NT2/D1 (cell line): ENCODE measurements at regions not wholly inside any gene's neighbourhood (a gene's known extent, or its start where the extent isn't known, plus 50 kb on each side); places are given as distances from the start of the nearest gene placed in this dataset.

Experiments
- YY1 ChIP-seq: IDR thresholded peaks from 2 replicates; pipeline ENCODE4 v1.6.1; 2011; ENCODE audit not compliant: insufficient read length, insufficient read depth
- ZNF274 ChIP-seq: IDR thresholded peaks from 2 replicates; pipeline ENCODE4 v1.6.1; 2011; ENCODE audit warnings: mild to moderate bottlenecking, low read depth, low read length

DNA sequence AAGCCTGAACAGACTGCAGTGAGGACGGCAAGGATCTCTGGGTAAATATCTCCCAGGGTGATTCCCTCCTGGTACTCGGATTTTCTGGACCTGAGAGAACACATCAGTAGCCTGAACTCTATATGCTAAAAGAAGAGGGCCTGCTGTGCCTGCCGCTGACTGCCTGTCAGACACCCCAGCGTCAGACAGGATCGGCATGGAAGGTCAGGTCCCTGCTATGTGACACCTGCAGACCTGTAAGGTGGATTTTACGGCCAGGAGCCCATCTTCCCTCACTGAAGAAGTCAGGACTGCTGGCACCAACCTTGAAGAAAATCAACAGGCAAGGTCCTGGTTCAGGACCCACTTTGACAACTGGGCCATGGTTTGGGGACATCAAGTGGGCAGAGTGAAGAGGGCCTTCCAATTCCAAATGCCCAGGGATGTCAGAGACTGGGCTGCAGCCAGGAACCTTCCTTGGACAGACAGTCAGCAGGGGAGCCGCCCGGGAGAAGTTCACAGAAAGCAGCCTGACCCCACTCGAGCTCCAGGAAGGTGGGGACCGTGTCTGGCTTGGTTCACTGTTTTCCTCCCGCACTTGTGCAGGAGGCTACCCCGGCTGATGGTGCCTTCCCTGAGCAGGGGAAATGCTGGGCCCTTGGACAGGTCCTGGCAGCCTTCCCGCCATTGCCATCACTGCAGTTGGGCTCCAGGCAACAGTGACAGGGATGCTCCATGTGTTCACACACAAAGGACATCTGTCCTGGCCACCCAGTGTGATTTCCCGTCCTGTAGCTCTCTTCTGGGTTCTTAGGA is 91.8 kb upstream of the LANCL2 start:
- no peak for TF ChIP-seq ZNF274
- TF ChIP-seq YY1: no peak
